GM21367 (cell line): ENCODE measurements at regions not wholly inside any gene's neighbourhood (a gene's known extent, or its start where the extent isn't known, plus 50 kb on each side); places are given as distances from the start of the nearest gene placed in this dataset.
"Not testable (repeated sequence)": the region's sequence is repeated elsewhere in the genome, so short reads cannot be mapped to it uniquely, and the experiment has no call there.

Experiments
- ATAC-seq: cut with Tn5 transposase; IDR thresholded peaks from one replicate; pipeline ENCODE4 v1.9.1; 2021; ENCODE audit not compliant: unreplicated experiment

DNA sequence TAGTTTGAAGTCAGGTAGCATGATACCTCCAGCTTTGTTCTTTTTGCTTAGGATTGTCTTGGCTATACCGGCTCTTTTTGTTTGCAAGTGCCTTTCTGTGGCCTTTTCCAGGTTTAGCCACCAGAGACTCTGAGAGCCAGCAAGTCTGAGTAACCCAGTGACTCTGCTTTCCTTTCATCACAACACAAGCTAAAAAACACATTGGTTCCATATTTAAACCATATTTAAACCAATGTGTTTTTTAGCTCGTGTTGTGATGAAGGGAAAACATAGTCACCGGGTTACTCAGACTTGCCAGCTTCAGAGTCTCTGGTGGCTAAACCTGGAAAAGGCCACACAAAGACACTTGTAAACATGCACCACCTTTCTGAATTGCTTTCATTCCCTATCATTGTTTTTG, 493.3 kb downstream of the NTRK2 start:
- no peak for ATAC-seq

DNA sequence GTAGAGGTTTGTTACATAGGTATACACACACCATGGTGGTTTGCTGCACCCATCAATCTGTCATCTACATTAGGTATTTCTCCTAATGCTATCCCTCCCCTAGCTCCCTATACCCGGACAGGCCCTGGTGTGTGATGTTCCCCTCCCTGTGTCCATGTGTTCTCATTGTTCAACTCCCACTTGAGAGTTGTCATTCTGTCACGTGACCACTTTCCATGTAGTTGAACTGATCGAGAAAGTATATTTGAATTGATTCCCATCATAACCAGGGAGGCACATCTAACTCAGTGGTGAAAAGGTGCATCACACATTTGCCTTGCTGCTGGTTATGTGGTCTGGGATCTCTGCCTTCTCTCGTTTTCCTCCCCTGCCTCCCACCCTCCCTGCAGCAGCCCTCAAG, 491.4 kb downstream of the NTRK2 start:
- ATAC-seq: not testable (repeated sequence)

DNA sequence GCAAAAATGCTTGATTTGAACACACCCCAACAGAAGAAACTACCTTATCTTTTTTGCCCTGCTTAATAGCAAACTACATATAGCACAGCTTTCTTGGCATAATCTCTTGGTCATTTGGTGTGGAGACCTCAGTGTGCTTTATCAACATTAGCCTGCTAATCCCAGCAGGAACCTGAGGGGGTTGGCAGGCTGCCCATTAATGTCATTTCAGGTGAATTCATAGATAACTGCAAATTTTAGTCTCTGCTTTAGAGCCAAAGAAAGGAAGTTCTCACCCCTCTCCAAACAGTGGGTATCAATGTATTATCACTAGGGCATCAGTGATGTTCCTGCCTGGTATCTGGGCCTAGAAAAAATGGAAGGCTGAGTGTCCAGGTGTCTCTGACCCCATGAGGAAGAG, 489.0 kb downstream of the NTRK2 start:
- ATAC-seq: no peak

DNA sequence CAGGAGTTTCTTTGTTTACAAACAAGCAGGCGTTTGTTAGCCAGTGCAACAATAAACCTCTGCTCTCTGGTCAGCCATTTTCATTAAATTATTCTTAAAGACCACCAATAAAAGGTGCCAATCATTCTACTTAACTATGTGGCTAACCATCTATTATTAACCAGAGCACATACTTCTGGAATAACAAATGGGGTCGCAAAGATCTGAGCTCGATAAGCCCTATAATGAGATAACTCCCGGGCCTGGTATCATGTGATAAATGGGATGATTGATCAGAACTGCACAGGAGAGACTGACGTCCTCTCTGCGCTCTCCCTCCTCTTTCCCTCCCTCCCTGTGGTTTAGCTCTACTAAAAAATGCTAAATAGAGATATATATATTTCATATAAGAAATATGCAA, 488.2 kb downstream of the NTRK2 start:
- ATAC-seq: no peak

DNA sequence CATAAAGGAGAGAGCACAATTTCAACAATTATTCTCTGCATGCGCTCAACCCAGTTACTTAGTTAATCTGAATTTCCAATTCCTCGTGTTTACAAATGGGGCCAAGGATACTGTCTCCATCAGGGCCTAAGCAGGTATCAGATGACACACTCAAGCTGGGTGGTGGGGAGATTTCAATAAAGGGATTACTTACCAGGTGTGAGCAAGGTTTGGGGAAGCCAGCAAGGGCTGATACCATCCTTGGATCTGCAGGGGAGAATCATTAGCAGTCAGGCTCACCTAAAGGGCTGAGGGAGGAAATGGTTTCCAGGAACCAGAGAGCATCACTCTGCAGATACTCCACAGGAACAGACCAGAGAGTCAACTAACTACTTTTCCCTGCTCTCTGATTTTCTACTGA, 487.1 kb downstream of the NTRK2 start:
- ATAC-seq: no peak

DNA sequence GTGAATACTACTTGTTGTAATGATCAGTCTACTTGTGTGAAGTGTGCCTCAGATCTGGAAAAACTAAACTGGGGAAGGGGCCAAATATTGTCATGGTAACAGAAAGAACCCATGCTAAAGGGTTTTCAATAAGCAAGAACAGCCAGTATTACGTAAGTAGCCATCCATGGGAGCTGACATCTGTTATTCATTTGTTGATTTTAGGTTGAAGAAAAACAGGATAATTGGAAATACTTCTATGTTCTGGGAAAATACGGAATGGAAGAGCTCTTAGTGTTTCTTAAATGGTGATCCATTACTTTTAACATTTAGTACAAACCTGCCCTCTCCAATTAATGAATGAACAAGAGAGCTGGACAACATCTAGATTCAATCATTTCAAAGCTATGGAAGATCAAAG, 485.8 kb downstream of the NTRK2 start:
- ATAC-seq: no peak

DNA sequence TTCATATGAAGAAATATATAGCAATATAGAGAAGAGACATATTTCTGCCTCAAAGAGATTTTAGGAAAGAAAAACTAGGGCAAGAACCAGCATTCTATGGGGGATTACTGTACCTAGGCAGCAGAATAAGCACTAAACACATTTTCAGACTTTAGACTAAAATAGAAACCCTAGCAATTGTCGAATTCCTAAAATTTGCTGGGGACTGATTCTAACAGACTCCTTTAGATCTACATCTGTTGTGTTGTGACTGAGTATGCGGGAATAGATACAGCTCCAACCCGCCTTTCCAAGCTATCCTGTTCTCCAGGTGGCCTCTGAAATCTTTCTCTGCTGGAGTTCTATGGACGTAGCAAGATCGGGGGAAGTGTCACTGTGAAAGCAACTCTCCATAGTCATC, 482.2 kb downstream of the NTRK2 start:
- no peak for ATAC-seq

DNA sequence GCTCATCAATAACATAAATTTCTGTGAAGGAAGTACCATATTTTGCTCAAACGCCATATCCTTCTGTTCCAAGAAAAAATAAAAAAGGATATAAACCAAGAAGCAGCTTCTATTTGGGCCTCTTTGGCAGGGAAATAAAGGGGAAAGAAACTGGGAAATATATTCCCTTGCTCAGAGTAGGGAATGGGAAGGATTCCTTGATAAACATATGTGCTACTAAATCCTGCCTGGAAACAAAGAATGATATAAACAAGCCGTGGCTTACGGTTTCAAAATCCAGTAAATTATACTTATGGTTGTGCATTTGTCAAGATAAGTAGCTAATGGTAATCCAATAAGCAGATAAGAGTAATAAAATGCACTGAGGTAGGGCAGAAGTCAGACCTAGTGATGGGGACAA, 481.6 kb downstream of the NTRK2 start:
- ATAC-seq: no peak

DNA sequence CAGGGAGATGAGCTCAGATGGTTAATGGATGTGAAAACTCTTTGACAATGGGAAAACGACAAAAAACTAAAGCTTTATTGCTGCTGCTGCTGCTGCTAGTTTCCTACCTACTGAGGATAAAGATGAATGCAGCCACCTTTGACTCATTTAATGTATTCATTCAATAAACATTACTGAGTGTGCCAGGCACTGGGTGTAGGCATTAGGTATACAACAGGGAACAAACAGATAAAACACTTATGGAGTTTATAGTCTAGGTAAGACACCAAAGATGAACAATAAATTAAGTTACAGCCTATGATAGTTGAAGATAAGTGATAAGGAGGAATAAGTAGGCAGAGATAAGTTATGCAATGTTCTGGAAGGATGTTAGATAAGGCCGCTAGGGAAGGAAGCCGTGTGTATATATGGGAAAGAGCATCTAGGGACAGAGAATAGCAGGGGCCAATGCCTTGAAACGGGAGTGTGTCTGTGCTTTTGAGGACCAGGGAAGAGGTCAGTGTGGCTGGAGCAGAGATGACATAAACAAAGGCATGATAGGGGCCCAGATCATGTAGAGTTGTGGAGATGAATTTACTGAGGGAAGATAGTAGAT, 477.6 kb downstream of the NTRK2 start:
- no peak for ATAC-seq

DNA sequence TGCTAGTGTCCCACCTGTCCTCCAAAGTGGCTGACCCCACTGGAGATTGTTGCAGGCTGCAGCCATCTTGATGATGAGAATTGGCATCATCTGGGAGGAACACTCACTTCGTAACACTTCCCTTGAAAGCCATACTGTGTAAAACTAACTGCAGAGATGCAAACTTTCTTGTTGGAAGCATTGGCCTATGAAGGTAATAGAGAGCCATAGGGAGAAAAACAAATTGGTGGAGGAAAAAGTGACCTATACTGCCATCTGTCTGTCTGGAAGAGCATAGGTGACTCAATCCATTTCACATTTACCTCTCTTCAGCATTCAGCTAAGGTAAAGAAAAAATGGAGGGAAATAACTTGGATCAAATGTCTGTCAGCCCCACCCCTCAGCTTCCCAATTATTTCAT, 473.4 kb downstream of the NTRK2 start:
- ATAC-seq: no peak

DNA sequence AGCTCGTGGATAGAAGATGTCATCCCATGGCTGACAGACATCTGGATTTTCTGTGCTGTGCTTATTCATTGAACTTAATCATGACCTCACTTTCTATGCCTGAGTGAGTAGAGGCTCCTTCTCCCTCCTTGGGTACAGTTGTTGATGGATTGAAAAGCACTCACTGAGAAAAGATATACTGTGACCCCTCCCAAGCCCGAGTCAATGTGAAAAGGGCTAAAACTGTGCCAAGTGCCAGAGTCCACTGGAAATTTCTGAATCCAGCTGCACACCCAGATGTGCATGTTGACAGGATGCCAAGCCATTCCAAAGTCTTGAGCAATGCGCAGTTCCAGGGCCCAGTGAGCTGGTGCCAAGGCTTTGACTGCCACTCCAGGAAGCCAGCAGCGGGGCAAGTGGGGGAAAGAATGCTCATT, 473.0 kb downstream of the NTRK2 start:
- ATAC-seq: no peak

DNA sequence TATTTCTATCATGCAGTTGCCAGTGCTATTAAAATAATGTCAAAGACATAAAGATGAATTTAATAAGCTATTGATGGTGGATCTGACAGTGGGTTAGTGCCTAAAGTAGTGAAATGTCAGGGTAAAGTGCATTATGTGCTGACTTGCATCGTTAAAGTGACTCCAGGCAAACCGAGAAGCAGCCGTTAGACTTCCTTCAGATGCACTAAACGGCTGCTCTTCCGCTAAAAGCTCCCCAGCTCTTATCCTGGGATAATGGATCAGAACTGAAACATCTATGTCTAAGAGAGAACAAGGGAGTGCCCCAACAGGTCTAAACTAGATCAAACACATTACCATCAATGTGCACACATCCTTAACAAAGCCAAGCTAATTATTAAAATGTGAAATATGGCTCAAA, 468.2 kb downstream of the NTRK2 start:
- ATAC-seq: no peak

DNA sequence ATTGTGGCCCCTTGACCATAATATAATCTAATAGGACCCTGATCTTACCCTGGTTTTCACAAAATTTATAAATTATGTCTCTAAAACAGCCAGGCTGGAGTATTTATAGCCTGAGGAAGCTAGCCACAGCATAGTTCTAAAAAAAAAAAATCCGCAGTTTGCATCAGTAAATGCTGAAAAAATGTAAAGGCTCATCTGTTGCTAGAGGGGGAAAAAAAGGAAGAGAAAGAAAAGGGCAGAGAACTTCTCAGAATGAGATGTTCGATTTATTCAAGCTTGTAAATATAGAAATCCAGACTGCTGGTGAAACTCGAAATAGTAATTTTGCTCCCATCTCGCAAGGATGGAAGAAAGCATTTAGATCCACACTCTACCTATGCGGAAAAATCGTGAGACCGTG, 467.5 kb downstream of the NTRK2 start:
- ATAC-seq: no peak

DNA sequence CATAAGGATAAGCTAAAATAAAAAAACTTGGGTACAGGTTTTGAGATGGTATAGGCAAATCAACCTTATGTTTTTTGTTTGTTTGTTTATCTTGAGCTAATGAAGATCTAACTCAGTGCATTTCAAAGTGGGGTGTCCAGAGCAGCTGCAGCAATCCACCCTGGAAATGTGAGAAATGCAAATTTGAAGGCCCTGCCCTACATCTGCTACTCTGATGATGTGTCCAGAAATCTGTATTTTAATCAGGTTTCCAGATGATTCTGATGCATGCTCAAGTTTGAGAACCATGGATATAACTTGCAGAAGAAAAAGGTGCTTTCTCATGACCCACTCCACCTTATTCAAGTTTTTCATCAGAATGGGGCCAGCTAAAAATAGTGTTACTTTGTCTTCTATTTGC, 467.0 kb downstream of the NTRK2 start:
- no peak for ATAC-seq

DNA sequence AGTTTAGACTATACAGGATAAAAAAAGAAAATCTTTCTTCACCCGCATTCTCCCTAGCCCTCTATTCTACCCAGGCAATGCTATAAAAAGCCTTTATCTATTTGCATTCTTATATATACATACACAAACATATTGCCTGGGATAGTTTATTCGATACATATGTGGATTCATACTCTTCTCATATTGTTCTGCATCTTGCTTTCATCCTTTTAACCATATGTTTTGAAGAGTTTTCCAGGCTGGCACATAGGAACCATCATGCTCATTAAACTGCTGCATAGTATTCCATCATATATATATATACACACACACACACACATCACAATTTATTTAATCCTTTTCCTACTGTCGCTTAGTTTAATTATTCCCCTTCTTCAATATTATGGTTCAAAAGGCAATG, 461.2 kb downstream of the NTRK2 start:
- ATAC-seq: no peak

DNA sequence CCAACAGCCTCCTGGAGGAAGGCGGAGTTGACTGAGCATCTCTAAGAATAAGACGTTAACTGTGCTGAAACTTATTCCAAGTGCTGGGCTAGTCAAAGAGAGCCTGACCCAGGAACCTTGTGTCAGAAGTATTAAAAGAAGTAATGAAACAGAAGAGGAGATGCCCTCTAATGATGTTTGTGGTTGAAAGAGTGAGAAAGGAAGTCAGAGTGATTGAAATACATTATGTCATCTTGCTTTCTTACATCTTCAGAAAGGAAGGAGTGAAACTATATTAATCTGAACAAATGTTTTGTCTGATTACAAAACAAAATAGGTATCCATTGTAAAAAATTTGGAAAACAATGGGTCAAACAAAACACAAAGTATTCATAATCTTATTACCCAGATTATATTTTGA, 460.7 kb downstream of the NTRK2 start:
- ATAC-seq: no peak

DNA sequence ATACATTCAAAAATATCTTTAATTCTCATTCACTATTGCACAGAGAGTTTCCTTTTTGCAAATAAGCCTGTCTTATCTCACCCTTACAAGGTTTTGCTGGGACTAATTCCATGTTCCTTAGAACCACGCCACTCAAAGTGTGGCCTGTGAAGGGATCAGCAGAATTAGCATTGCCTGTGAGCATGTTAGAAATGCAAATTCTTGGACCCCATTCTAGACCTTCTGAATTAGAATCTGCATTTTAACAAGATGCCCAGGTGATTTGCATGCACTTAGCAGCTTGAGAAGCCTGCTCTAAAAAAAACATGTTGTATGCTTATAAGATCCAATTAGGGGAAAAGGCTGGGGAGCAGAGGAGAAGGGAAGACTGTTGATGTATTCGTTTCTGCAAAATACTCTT, 460.0 kb downstream of the NTRK2 start:
- ATAC-seq: no peak

DNA sequence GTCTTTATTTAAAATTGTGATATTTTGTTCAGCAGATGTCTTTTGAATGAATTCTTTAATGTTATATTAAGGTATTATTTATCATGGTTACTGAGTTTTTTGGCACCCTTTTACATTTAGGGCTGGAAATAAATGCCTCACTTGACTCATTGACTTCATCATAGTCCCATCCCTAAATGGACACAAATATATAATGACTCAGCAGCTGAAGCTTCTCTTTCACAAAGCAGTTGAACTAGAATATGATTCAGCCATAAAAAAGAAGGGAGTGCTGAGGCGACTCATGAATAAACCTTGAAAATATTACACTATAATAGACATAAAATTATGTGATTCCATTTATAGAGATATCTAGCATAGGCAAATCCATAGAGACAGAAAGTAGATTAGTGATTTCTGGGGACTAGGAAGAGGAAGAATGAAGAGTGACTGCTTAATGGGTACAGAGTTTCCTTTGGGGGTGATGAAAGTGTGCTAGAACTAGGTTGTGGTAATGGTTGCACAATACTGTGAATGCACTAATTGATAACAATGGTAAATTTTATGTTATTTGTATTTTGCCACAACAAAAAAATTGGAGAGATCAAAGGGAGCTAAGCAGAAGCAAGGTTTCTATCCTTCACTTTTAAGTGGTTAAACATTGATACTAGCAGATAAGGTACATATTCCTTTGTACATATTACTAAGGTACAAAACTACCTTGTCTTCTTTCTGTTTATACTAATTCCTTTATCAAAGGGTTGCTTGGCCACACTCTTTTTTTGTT, 449.6 kb downstream of the NTRK2 start:
- no peak for ATAC-seq

DNA sequence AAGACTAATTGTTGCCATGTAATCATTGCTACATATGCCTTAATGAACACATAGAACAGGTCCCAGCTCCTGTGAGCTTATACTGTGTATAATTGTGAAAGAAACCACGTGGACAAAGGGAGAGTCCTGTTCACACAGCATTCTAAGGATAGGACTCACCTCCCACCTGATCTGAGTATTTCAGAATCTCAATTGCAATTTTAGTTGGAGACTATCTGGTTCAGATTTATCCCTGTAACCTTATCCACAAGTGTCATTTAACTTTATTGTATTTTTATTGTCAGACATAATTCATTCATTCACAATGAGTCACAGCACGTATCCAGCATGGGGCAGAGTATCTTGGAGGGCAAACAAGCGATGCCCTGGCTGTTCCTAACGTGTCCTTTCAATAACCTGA, 448.3 kb downstream of the NTRK2 start:
- no peak for ATAC-seq

DNA sequence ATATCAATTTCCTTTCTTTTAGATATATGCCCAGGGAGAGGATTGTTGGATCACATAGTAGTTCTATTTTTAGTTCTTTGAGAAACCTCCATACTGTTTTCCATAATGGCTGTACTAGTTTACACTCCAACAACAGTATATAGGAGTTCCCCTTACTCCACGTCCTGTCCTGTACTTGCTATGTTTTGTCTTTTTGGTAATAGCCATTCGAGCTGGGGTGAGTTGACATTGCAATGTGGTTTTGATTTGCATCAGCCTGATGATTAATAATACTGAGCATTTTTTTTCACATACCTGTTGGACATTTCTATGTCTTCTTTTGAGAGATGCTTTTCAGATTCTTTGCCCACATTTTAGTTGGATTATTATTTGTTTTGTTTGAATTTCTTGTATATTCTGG, 445.9 kb downstream of the NTRK2 start:
- no peak for ATAC-seq

DNA sequence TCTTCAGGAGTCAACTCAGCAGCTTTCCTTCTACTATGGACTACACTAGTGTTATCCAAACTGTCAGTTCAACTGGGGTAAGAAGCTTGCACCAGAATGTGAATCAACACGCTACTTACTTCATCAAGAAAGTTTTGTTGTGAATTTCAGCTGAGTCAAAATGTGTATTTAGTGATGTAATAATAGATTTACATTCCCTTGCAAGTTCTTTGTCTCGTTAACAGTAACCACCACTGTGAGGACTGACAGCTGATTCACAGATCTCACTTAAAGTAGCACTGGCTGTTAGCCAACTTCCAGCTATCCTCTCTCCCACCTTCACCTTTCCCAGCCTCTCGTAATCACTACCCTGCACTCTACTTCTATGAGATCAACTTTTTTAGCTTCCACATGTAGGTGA, 445.3 kb downstream of the NTRK2 start:
- no peak for ATAC-seq

DNA sequence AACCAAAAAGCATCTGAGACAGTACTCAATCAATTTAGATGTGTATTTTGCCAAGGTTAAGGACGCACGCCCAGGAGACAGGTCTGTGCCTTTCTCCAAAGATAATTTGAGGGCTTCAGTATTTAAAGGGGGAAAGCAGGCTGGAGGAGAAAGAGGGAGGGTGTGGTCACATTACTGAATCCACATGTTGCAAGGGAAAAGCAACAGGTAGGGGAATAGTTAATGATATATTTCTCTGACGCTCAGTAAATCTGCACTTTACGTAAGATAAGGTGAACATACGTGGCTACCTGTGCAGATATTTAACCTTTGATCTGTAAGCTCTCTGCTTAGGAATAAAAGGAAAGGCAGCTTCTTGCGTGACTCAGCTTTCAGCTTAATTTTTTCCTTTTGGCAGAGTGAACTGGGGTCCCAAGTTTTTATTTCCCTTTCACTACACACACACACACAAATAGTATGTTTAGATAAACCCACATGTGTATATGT, 443.4 kb downstream of the NTRK2 start:
- no peak for ATAC-seq

DNA sequence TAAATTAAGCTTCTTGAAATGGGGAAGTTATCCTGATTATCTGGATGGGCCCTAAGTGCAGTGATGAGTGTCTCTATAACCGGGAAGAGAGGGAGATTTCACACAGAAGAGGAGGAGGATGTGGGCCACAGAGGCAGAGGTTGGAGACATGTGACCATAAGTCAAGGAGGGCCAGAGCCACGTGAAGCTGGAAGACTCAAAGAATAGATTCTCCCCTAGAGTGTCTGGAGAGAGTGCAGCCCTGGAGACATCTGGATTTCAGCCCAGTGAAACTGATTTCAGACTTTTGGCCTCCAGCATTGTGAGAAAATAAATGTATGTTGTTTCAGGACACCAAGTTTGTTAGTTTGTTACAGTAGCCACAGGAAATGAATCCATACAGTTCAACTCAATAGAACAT, 442.9 kb downstream of the NTRK2 start:
- ATAC-seq: no peak
